Colon (tissue), 2 donors: ENCODE measurements at regions not wholly inside any gene's neighbourhood (a gene's known extent, or its start where the extent isn't known, plus 50 kb on each side); places are given as distances from the start of the nearest gene placed in this dataset.
"Not testable (repeated sequence)": the region's sequence is repeated elsewhere in the genome, so short reads cannot be mapped to it uniquely, and the experiment has no call there.

ENCODE experiments used
- FAIRE-seq: peaks from 2 replicates; lab custom pipeline; 2012; peaks lifted over from hg19 to GRCh38; lab: Jason Lieb, UNC
- donor health status: control.
- donor health status: control.

DNA sequence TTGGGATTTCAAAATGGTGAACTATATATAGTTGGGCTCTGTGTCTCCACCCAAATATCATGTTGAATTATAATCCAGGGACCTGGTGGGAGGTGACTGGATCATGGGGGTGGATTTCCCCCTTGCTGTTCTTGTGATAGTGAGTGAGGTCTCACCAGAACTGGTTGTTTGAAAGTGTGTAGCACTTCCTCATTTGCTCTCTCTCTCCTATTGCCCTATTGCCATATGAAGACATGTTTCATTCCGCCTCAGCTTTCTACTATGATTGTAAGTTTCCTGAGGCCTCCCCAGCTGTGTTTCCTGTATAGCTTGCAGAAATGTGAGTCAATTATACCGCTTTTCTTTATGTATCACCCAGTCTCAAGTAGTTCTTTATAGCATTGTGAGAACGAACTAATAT lies 545.6 kb downstream of the TRAM1L1 start:
- no peak for FAIRE-seq

DNA sequence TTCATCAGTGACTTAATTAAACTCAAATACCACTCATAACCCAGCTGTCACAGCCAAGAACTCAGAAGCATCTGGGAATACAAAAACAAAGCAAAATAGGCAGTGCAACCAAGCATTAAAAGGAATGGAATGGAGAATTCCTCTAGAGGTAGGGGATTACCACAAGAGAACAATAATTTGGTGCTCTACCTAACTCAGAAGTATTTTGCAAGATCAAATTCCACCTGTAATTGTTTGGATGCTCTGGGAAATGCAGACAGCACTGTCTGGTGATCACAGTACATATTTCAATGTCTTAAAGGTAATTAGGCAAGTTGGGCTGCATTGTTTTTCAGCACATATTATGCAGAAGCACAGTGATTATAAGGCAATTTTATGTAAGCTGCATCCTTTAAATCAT lies 547.5 kb downstream of the TRAM1L1 start:
- no peak for FAIRE-seq

GRCh38 chr4:116536024-116536423 lies 549.4 kb downstream of the TRAM1L1 start:
- not testable (repeated sequence) for FAIRE-seq

DNA sequence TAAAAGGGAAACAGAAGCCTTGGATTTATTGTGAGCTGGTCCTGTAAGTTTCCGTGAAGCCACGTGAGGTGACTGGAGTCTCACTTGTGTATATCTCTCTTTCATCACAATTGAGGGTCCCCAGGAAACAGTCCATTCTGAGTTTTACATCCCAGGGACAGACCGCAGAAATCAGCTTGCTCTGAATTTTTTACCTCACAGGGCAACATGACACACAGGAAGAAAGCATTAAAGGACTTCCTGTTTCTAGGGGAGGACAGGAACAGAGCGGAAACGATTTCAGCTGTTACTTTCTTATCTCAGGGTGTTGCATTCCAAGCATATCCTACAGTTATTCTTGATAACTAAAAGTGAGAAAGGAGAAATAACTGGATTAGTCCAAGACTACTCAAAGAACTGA lies 553.5 kb downstream of the TRAM1L1 start:
- FAIRE-seq, result no peak

GRCh38 chr4:116531026-116531425 lies 554.4 kb downstream of the TRAM1L1 start:
- FAIRE-seq, result no peak

- FAIRE-seq, result no peak
Observed at GRCh38 chr4:116530048-116530447, 555.3 kb downstream of the TRAM1L1 start.

GRCh38 chr4:116529129-116529528 lies 556.2 kb downstream of the TRAM1L1 start:
- FAIRE-seq, result no peak

- FAIRE-seq, result no peak
Observed at GRCh38 chr4:116522922-116523321, 562.5 kb downstream of the TRAM1L1 start.

GRCh38 chr4:116520886-116521285 lies 564.5 kb downstream of the TRAM1L1 start:
- FAIRE-seq, result no peak

DNA sequence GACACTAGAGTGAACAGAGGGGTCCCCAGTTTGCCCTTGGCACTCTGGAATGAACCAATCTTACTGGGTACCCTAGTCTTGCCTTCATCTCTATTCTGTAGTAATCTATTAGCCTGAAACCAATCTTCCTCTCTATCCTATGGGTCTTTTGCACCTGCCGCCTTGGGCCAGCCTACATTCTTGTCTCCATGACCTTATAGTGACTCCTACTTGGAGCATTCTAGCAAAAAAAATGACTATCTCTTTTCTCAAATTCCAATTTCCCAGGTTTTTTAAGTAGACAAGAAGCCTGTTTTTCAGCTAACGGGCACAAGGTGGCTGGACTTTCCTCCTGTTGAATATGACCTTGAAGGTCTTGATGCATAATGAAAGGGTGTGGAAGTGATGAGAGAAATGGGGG lies 568.7 kb downstream of the TRAM1L1 start:
- no peak for FAIRE-seq

DNA sequence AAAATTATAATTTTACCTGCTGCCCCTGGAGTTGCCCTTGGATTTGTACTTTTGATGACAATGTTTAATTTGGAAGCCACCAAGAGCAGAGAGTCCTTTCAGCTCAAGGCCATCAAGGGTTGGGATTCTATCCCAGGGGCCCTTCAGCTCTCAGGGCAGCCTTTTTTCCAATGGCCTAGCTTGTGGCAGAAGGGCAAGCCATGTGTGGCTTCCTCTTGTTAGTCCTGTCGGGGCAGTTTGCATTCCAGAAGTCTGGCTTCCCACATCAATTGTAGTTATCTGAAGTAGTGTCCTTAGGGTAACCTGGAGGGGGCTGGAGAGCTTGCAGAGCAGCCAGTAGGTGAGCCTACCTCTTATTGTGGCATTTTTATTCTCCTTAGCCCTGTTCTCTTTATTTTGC lies 569.4 kb downstream of the TRAM1L1 start:
- no peak for FAIRE-seq

- no peak for FAIRE-seq
Observed at GRCh38 chr4:116512552-116512951, 572.8 kb downstream of the TRAM1L1 start.

GRCh38 chr4:116501954-116502353 lies 583.4 kb downstream of the TRAM1L1 start:
- no peak for FAIRE-seq

- FAIRE-seq, result no peak
Observed at GRCh38 chr4:116500225-116500624, 585.2 kb downstream of the TRAM1L1 start.

- FAIRE-seq, result no peak
Observed at GRCh38 chr4:116489739-116490138, 595.6 kb downstream of the TRAM1L1 start.

- no peak for FAIRE-seq
Observed at GRCh38 chr4:116486401-116486800, 599.0 kb downstream of the TRAM1L1 start.

DNA sequence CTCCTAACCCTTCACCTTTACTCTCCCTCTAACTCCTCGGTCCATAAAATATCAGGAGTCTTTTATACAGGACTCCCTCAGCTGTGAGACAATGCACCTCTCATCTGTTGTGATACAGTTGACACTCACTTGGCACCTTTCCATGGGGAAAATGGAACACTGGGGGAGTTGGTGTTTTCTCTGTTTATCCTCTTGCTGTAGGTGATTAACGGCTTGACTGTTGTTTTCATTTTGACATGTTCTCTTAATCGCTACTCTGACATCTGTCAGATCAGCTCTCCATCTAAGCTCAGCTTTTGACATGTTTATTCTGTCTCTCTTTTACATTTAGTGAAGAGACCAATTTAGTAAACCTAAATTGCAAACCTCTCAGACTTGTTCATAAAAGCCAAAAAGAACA lies 604.8 kb downstream of the TRAM1L1 start:
- FAIRE-seq, result no peak

- FAIRE-seq, result no peak
Observed at GRCh38 chr4:116478343-116478742, 607.0 kb downstream of the TRAM1L1 start.

GRCh38 chr4:116469582-116469981 lies 615.8 kb downstream of the TRAM1L1 start:
- FAIRE-seq, result no peak

DNA sequence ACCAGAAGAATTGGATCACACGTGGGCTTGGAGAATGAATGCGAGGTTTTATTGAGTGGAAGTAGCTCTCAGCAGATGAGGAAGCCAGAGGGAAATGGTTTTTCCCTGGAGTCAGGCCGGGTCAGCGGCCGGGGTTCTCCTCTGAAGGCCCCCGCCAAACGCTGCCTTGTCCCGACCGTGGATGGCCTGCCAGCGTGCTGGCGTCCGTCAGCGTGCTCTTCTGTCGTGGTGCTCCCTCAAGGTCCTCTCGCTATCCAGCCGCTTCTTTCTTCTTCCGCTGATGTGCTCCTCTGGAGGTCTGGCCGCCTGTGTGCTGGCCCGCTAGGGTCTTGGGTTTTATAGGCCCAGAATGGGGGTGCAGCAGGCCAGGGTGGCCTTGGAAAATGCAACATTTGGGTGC lies 632.2 kb downstream of the TRAM1L1 start:
- no peak for FAIRE-seq

- FAIRE-seq, result no peak
Observed at GRCh38 chr4:116449764-116450163, 635.6 kb downstream of the TRAM1L1 start.

- no peak for FAIRE-seq
Observed at GRCh38 chr4:116444117-116444516, 641.3 kb downstream of the TRAM1L1 start.

- no peak for FAIRE-seq
Observed at GRCh38 chr4:116438981-116439729, 646.2 kb downstream of the TRAM1L1 start.

GRCh38 chr4:116438417-116438816 lies 647.0 kb downstream of the TRAM1L1 start:
- no peak for FAIRE-seq

DNA sequence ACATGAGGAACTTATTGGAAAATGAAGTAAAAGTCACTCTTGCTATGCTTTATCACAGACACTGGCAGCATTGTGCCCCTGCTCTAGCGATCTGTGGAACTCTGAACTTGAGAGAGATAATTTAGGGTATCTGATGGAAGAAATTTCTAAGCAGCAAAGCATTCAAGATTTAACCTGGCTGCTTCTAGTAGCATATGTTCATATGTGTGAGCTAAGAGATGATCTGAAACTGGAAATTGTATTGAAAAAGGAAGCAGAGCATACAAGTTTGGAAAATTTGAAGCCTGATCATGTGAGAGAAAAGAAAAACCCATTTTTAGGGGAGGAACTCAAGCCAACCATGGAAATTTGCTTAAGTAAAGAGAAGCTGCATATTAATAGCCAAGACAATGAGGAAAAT lies 657.7 kb downstream of the TRAM1L1 start:
- FAIRE-seq, result no peak
